ENCODE measurements at regions not wholly inside any gene's neighbourhood (a gene's known extent, or its start where the extent isn't known, plus 50 kb on each side); places are given as distances from the start of the nearest gene placed in this dataset.

DNA sequence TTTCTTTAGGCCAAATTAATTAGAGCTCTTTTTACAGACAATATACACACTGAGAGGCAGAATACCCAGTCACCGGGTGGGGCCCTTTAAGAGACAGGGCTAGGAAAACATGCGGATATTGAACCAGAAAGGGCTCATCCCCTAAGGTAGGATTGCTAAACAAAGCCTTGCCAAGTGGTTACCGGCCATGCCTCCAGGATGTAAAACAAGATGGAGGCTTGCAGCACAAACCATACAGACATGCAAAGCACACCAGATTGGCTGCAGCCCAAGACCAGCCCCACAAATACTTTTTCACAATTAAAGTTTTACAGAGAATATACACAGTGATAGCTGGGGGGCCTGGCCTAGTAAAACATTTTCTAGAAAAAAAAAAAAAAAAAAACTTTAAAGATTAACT, 210.0 kb downstream of the KLHL4 start:
- Histone ChIP-seq H3K4me3 (ENCODE audit: low read length in 2 of 2) (no peak overlapping the region), H3K4me1 (ENCODE audit: control insufficient read depth in 2 of 2, insufficient read depth in 2 of 2, low read length in 2 of 2) (no peaks in the 10 kb centered on the region), H3K9ac (ENCODE audit: low read depth in 1 of 2, low read length in 2 of 2) (no peak overlapping the region)

DNA sequence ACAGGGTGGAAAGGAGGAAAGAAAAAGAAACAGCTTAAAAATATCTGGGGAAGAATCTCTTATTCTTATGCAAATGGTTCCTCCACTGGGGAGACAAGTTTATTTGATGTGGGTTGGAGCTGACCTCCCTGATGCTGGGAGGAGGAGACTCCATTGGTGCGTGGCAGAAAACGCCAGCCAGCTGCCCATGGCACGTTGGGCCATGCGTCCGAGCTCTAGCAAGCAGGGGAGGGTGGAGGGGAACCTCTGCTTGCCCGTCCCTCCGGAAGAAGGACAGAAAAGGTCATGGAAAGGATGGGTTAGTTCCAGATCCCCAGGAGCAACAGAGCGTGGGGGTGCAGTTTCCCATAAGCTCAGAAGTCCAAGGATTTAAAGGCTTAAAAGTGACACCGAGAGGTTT, 210.4 kb downstream of the KLHL4 start:
- Histone ChIP-seq H3K4me3 (ENCODE audit: low read length in 2 of 2) (no peak overlapping the region), H3K27ac (ENCODE audit: low read depth in 2 of 2, low read length in 2 of 2) (no peak overlapping the region), H3K27me3 (ENCODE audit: control insufficient read depth in 2 of 2, insufficient read depth in 2 of 2, low read length in 2 of 2) (peaks cover 0 to 4% of the 10 kb centered on the region in 2 donors), H3K9me3 (ENCODE audit: control insufficient read depth in 2 of 2, low read length in 2 of 2) (no peaks in the 10 kb centered on the region), H3K4me1 (ENCODE audit: control insufficient read depth in 2 of 2, insufficient read depth in 2 of 2, low read length in 2 of 2) (no peaks in the 10 kb centered on the region), H3K9ac (ENCODE audit: low read depth in 1 of 2, low read length in 2 of 2) (no peak overlapping the region), H3K36me3 (ENCODE audit: control insufficient read depth in 2 of 2, insufficient read depth in 2 of 2, low read length in 2 of 2) (no peaks in the 10 kb centered on the region)

More for the DNA sequence above, 210.0 kb downstream of the KLHL4 start:
- Histone ChIP-seq H3K36me3 (ENCODE audit: control insufficient read depth in 2 of 2, insufficient read depth in 2 of 2, low read length in 2 of 2) (no peaks in the 10 kb centered on the region), H3K9me3 (ENCODE audit: control insufficient read depth in 2 of 2, low read length in 2 of 2) (no peaks in the 10 kb centered on the region), H3K27ac (ENCODE audit: low read depth in 2 of 2, low read length in 2 of 2) (no peak overlapping the region), H3K27me3 (ENCODE audit: control insufficient read depth in 2 of 2, insufficient read depth in 2 of 2, low read length in 2 of 2) (peaks cover 0 to 4% of the 10 kb centered on the region in 2 donors)

DNA sequence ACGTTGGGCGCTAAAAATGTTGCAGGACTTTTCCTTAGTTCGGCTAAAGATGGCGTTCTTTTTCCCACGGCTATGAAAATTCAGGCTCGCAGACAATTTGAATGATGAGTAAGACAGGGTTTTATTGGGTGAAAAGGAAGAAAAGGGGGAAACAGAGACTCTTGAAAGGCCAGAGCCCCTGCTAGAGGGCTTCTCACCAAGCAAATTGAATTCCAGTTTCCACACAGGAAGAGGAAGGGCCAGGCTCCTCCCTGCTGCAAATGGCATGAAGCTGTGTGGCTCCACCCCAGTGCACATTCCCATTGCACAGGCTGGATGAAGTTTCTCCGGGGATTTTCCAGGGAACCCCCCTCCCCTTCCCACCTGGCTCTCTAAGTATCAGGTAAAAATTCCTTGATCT, 210.9 kb downstream of the KLHL4 start:
- H3K27me3 ChIP-seq (ENCODE audit: control insufficient read depth in 2 of 2, insufficient read depth in 2 of 2, low read length in 2 of 2), result peaks cover 0 to 4% of the 10 kb centered on the region in 2 donors
- no peaks in the 10 kb centered on the region for H3K36me3 ChIP-seq (ENCODE audit: control insufficient read depth in 2 of 2, insufficient read depth in 2 of 2, low read length in 2 of 2)
- no peak overlapping the region for H3K9ac ChIP-seq (ENCODE audit: low read depth in 1 of 2, low read length in 2 of 2)
- H3K9me3 ChIP-seq (ENCODE audit: control insufficient read depth in 2 of 2, low read length in 2 of 2), result no peaks in the 10 kb centered on the region
- no peak overlapping the region for H3K27ac ChIP-seq (ENCODE audit: low read depth in 2 of 2, low read length in 2 of 2)
- H3K4me3 ChIP-seq (ENCODE audit: low read length in 2 of 2), result no peak overlapping the region
- H3K4me1 ChIP-seq (ENCODE audit: control insufficient read depth in 2 of 2, insufficient read depth in 2 of 2, low read length in 2 of 2), result no peaks in the 10 kb centered on the region

DNA sequence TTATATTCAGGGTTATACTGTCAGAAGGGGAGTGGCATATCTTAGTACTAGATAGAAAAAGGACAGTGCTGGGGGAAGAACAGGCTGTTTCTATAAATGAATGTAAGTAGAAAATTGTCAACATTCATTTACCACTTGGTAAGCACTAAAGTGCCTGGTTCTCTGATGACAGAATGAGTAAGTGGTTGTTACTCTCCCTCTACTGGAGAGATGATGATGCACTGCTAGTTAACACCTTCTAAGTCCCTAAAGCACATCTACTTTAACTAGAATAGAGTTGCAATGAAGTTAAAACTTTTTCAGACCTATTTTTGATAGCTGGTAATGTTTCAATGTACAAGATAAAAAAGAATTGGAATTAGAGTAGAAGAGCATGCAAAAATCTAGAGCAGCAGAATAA, 214.5 kb downstream of the KLHL4 start:
- Histone ChIP-seq H3K36me3 (ENCODE audit: control insufficient read depth in 2 of 2, insufficient read depth in 2 of 2, low read length in 2 of 2) (no peaks in the 10 kb centered on the region), H3K9me3 (ENCODE audit: control insufficient read depth in 2 of 2, low read length in 2 of 2) (no peaks in the 10 kb centered on the region), H3K4me3 (ENCODE audit: low read length in 2 of 2) (no peak overlapping the region), H3K27me3 (ENCODE audit: control insufficient read depth in 2 of 2, insufficient read depth in 2 of 2, low read length in 2 of 2) (peaks cover 0 to 4% of the 10 kb centered on the region in 2 donors), H3K27ac (ENCODE audit: low read depth in 2 of 2, low read length in 2 of 2) (no peak overlapping the region), H3K4me1 (ENCODE audit: control insufficient read depth in 2 of 2, insufficient read depth in 2 of 2, low read length in 2 of 2) (no peaks in the 10 kb centered on the region), H3K9ac (ENCODE audit: low read depth in 1 of 2, low read length in 2 of 2) (no peak overlapping the region)

DNA sequence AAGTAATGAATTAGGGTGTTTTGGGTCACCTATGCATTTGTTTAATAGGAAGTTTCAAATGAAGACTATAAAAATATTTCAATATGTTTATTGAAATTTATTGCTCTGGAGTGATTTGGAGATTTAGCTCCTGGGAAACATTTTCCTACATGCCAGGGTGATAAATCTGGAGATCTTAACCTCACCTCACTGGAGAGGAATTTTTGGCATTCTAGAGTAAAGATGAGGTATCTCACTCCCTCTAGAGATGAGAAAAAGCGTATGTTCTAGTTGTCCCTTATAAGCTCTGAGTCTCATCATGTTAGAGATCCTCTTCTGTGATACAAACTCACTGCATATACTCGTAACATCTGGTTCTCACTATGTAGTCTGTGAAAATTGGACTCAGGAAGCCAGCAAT, 219.0 kb downstream of the KLHL4 start:
- H3K9ac ChIP-seq (ENCODE audit: low read depth in 1 of 2, low read length in 2 of 2), result no peak overlapping the region
- H3K9me3 ChIP-seq (ENCODE audit: control insufficient read depth in 2 of 2, low read length in 2 of 2), result no peaks in the 10 kb centered on the region
- no peaks in the 10 kb centered on the region for H3K27me3 ChIP-seq (ENCODE audit: control insufficient read depth in 2 of 2, insufficient read depth in 2 of 2, low read length in 2 of 2)
- H3K27ac ChIP-seq (ENCODE audit: low read depth in 2 of 2, low read length in 2 of 2), result no peak overlapping the region
- H3K4me3 ChIP-seq (ENCODE audit: low read length in 2 of 2), result no peak overlapping the region
- H3K36me3 ChIP-seq (ENCODE audit: control insufficient read depth in 2 of 2, insufficient read depth in 2 of 2, low read length in 2 of 2), result no peaks in the 10 kb centered on the region
- H3K4me1 ChIP-seq (ENCODE audit: control insufficient read depth in 2 of 2, insufficient read depth in 2 of 2, low read length in 2 of 2), result no peaks in the 10 kb centered on the region

DNA sequence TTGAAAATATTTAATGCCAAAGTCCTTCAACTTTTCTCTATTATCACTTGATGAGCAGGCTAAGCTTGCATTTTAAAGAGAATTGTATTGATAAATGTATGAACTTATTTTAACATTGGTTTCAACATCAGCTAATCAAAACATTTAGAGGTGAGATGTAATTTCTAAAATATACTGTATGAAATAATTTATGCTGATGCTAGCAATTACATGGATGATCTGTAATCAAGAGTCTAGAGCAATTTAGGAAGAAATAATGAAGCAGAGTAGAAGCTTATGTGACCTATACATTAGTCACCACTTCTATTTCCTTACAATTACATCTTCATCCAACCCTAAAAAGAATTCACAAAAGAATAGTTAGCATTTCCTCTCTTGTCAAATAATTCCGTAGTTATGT, 226.8 kb downstream of the KLHL4 start:
- no peak overlapping the region for H3K4me3 ChIP-seq (ENCODE audit: low read length in 2 of 2)
- no peaks in the 10 kb centered on the region for H3K27me3 ChIP-seq (ENCODE audit: control insufficient read depth in 2 of 2, insufficient read depth in 2 of 2, low read length in 2 of 2)

DNA sequence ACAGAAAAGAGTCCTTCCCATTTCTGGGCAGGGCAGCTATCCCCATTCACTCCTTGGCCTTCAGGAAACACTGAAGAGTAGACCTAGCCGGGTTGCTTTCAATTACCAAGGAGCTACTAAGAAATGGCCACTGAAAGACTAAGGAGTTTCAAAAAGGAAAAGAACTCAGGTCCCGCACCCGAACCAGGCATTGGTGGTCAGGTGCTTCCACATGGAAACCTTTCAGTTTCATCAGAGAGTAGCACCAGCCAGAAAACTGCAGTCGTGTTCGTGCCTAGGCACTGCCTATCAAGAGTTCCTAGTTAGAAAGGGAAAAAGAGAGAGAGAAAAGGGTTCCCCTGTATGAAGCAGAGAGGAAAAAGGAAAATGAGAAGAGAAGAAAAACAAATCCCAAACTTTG, 237.9 kb downstream of the KLHL4 start:
- H3K27me3 ChIP-seq (ENCODE audit: control insufficient read depth in 2 of 2, insufficient read depth in 2 of 2, low read length in 2 of 2), result no peaks in the 10 kb centered on the region
- no peak overlapping the region for H3K27ac ChIP-seq (ENCODE audit: low read depth in 2 of 2, low read length in 2 of 2)
- no peak overlapping the region for H3K4me3 ChIP-seq (ENCODE audit: low read length in 2 of 2)
- no peaks in the 10 kb centered on the region for H3K36me3 ChIP-seq (ENCODE audit: control insufficient read depth in 2 of 2, insufficient read depth in 2 of 2, low read length in 2 of 2)
- peaks cover 0 to 2% of the 10 kb centered on the region in 2 donors for H3K9me3 ChIP-seq (ENCODE audit: control insufficient read depth in 2 of 2, low read length in 2 of 2)
- H3K4me1 ChIP-seq (ENCODE audit: control insufficient read depth in 2 of 2, insufficient read depth in 2 of 2, low read length in 2 of 2), result no peaks in the 10 kb centered on the region
- H3K9ac ChIP-seq (ENCODE audit: low read depth in 1 of 2, low read length in 2 of 2), result no peak overlapping the region

More for the DNA sequence above, 226.8 kb downstream of the KLHL4 start:
- H3K36me3 ChIP-seq (ENCODE audit: control insufficient read depth in 2 of 2, insufficient read depth in 2 of 2, low read length in 2 of 2), result no peaks in the 10 kb centered on the region
- H3K4me1 ChIP-seq (ENCODE audit: control insufficient read depth in 2 of 2, insufficient read depth in 2 of 2, low read length in 2 of 2), result no peaks in the 10 kb centered on the region
- H3K27ac ChIP-seq (ENCODE audit: low read depth in 2 of 2, low read length in 2 of 2), result no peak overlapping the region
- no peak overlapping the region for H3K9ac ChIP-seq (ENCODE audit: low read depth in 1 of 2, low read length in 2 of 2)
- no peaks in the 10 kb centered on the region for H3K9me3 ChIP-seq (ENCODE audit: control insufficient read depth in 2 of 2, low read length in 2 of 2)

DNA sequence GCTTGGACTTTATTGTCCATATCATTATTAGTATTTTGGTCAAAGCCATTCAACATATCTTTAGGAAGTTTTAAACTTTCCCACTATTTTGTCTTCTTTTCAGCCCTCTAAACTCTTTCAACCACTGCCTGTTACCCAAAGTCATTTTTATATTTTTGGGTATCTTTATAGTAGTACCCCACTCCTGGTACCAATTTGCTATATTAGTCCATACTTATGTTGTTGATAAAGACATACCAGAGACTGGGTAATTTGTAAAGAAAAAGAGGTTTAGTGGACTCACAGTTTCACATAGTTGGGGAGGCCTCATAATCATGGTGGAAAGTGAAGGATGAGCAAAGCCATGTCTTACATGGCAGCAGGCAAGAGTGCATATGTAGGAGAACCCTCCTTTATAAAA, 271.4 kb downstream of the KLHL4 start:
- Histone ChIP-seq H3K4me3 (ENCODE audit: low read length in 2 of 2) (no peak overlapping the region), H3K36me3 (ENCODE audit: control insufficient read depth in 2 of 2, insufficient read depth in 2 of 2, low read length in 2 of 2) (no peaks in the 10 kb centered on the region), H3K27me3 (ENCODE audit: control insufficient read depth in 2 of 2, insufficient read depth in 2 of 2, low read length in 2 of 2) (no peaks in the 10 kb centered on the region), H3K4me1 (ENCODE audit: control insufficient read depth in 2 of 2, insufficient read depth in 2 of 2, low read length in 2 of 2) (no peaks in the 10 kb centered on the region), H3K9ac (ENCODE audit: low read depth in 1 of 2, low read length in 2 of 2) (no peak overlapping the region), H3K9me3 (ENCODE audit: control insufficient read depth in 2 of 2, low read length in 2 of 2) (no peaks in the 10 kb centered on the region), H3K27ac (ENCODE audit: low read depth in 2 of 2, low read length in 2 of 2) (no peak overlapping the region)

DNA sequence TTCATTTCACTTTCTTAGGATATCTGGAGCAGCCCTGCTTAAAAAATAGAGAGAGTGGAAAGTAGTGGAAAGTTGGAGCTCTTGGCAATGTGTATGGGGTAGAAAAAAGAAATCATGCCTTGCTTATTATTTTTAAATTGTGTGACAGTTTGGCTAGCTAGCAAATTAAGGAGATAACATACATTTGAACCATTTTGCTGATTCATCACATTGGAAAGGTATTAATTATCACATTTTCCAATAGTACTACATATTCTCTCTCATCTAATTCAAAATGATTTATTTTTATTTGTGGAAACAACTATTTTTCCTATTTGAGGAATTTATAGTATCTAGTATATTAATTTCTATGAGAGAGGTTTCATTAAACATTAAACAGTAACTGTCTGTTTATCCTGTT, 280.4 kb downstream of the KLHL4 start:
- Histone ChIP-seq H3K27ac (ENCODE audit: low read depth in 2 of 2, low read length in 2 of 2) (no peak overlapping the region), H3K9ac (ENCODE audit: low read depth in 1 of 2, low read length in 2 of 2) (no peak overlapping the region), H3K9me3 (ENCODE audit: control insufficient read depth in 2 of 2, low read length in 2 of 2) (no peaks in the 10 kb centered on the region), H3K4me3 (ENCODE audit: low read length in 2 of 2) (no peak overlapping the region), H3K4me1 (ENCODE audit: control insufficient read depth in 2 of 2, insufficient read depth in 2 of 2, low read length in 2 of 2) (no peaks in the 10 kb centered on the region), H3K27me3 (ENCODE audit: control insufficient read depth in 2 of 2, insufficient read depth in 2 of 2, low read length in 2 of 2) (no peaks in the 10 kb centered on the region), H3K36me3 (ENCODE audit: control insufficient read depth in 2 of 2, insufficient read depth in 2 of 2, low read length in 2 of 2) (no peaks in the 10 kb centered on the region)

DNA sequence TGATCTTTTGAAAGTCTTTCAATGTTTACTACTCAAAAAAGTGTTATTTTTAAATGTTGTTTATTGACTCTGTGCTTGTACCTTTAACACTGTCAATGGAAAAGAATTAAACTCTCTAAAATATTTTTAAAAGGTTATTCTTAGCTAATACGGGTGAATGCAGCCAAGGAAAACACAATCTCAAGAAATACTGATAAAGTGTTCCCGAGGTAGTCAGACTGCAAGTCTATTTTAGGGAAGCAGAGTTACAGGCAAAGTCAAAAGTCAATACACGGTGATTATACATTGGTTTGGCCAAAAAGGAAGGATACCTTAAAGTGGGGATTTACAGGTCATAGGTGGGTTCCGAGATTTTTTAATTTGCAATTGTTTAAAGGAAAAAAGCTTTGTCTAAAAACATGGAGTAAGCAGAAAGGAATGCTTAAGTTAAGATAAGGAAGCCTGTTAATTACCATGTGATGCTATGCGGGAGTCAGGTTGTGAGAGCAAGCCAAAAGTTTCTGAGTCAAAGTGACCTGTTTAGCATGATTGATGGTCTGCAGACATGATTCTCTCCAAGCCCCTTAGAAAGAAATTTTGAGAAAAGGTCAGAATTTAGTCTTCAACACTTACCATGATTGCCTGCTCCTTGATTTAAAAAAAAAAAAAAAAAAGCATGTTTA, 288.4 kb downstream of the KLHL4 start:
- H3K27me3 ChIP-seq (ENCODE audit: control insufficient read depth in 2 of 2, insufficient read depth in 2 of 2, low read length in 2 of 2), result no peaks in the 10 kb centered on the region
- H3K9me3 ChIP-seq (ENCODE audit: control insufficient read depth in 2 of 2, low read length in 2 of 2), result no peaks in the 10 kb centered on the region
- no peaks in the 10 kb centered on the region for H3K36me3 ChIP-seq (ENCODE audit: control insufficient read depth in 2 of 2, insufficient read depth in 2 of 2, low read length in 2 of 2)
- no peak overlapping the region for H3K9ac ChIP-seq (ENCODE audit: low read depth in 1 of 2, low read length in 2 of 2)
- no peak overlapping the region for H3K4me3 ChIP-seq (ENCODE audit: low read length in 2 of 2)
- no peak overlapping the region for H3K27ac ChIP-seq (ENCODE audit: low read depth in 2 of 2, low read length in 2 of 2)
- H3K4me1 ChIP-seq (ENCODE audit: control insufficient read depth in 2 of 2, insufficient read depth in 2 of 2, low read length in 2 of 2), result no peaks in the 10 kb centered on the region
